ENCODE measurements at regions not wholly inside any gene's neighbourhood (a gene's known extent, or its start where the extent isn't known, plus 50 kb on each side); places are given as distances from the start of the nearest gene placed in this dataset.
"Not testable (repeated sequence)": the region's sequence is repeated elsewhere in the genome, so short reads cannot be mapped to it uniquely, and the experiment has no call there.

DNA sequence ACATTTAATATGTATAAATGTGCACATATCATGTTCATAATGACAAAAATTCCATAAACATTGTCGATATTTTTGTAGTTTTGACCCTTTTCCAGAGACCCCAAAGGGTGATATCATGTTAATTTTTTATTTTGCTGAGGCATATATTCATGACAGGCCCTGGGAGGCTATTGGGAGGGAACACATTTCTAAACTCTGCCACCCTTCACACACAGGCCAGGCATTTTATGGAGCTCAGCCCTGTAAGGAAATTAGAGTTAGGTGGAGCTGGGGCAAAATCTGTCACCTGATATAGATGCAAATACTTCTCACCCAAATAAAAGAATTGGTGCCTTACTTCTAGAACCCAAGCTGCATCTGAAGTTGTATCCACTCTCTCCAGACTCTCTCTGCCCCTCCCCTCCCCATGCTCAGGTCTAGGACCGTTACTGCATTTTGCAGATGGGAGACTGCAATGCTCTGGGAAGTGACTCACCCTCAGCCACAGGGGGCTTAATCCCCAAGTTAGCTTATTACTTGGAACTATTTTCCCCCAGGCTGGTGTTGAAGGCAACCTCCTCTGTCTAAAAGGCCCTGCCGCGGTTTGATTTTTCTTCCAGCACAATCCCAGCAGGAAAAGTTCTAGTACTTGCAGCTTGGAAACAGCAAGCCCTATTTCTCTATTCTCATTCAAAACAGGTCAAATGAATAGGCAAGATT is 238.9 kb downstream of the EMP1 start:
- peak; percentile 92 for DNase-seq

- DNase-seq = no peak
Observed at GRCh38 chr12:13433768-13434167, 237.2 kb downstream of the EMP1 start.

GRCh38 chr12:13431041-13431440 is 234.5 kb downstream of the EMP1 start:
- no peak for DNase-seq

- DNase-seq = peak; percentile 60
Observed at GRCh38 chr12:13428538-13429265, 232.2 kb downstream of the EMP1 start.

- peak; percentile 75 for DNase-seq
Observed at GRCh38 chr12:13425766-13426165, 229.2 kb downstream of the EMP1 start.

DNA sequence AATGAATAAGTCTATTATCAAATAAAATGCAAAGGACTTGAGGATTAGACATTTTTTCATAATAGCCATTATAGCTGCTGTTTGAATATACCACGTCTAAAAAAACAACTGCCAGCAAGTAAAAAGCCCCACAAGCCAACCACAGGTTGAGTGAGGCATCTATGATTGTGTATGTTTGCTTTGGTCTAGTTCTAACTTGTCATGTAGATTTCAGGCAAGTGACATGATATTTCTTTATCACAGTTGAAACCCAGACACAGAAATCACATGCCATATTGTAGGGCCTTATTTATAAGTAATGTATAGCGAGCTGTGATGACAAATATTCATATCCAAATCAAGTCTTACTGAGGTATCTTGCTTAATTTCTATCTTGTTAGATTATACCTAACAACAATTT is 225.8 kb downstream of the EMP1 start:
- DNase-seq = no peak

DNA sequence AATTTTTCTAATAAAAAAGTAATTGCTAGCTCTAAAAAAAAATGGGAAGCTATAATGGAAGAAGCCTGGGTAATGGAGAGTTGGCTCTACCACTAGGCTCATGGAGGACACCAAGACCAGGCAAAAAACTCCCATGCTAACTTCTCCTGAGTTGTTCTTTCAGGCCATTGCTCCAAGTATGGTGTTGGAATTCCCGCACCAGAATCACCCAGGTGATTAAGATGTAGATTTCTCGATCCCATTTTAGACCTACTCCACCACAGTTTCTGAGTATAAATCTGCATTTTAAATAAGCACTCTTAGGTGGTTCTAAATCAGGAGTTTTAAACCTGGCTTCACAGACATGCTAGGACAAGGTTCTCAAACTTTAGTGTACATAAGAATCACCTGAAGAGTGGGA is 221.0 kb downstream of the EMP1 start:
- no peak for DNase-seq

- DNase-seq = no peak
Observed at GRCh38 chr12:13411287-13411686, 214.8 kb downstream of the EMP1 start.

GRCh38 chr12:13405961-13406703 is 209.6 kb downstream of the EMP1 start:
- DNase-seq = no peak

- no peak for DNase-seq
Observed at GRCh38 chr12:13404631-13405473, 208.3 kb downstream of the EMP1 start.

DNA sequence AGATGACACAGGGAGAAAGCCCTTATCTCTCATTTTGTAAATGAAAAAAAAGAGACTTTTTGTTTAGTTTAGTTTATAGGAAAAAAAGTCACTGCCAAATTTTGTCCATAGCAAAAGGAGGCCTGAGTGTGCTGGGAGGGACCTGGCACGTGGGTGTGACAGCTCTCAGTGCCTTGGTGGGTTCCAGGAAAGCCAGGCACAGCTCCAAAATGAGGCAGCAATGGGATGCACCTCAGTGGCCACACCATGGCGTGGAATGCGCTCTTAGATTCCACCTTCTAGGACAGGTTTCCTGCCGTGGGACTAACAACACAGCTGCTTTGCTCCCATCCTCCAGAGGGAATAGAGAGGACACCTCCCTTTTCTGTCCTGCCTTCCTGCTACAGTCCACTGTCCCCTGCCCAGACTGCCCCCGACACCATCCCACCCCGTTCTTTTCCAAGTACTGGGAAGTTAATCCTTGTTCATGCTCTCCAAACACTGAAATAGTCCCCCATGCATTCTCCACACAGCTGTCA is 207.6 kb downstream of the EMP1 start:
- no peak for DNase-seq

- not testable (repeated sequence) for DNase-seq
Observed at GRCh38 chr12:13391375-13391774, 194.8 kb downstream of the EMP1 start.

- no peak for DNase-seq
Observed at GRCh38 chr12:13390918-13391317, 194.4 kb downstream of the EMP1 start.

DNA sequence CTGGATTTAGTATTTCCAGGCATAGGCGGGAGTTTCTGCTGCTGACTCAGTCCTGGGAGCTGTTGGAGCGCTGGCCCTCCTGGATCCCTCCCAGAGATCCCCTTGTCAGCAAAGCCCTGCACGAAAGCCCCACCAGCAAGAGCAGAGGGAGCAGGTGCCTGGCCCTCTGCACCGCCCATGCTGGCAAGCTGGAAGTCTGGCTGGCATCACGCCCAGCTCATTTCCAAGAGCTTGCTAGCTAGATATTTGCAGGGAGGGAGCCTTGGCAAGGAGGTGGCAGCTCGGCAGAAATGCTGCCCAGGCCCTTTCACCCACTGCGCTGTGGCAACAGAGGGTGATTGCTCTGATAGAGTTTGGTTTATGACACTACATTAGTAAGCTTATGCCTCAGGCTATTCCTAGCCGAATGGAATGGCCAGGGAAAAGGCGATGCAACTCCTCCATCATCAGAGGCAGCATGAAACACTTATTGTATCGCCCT is 193.9 kb downstream of the EMP1 start:
- peak; percentile 78 for DNase-seq

- no peak for DNase-seq
Observed at GRCh38 chr12:13387101-13387500, 190.6 kb downstream of the EMP1 start.

GRCh38 chr12:13386323-13387039 is 190.0 kb downstream of the EMP1 start:
- peak; percentile 63 for DNase-seq

DNA sequence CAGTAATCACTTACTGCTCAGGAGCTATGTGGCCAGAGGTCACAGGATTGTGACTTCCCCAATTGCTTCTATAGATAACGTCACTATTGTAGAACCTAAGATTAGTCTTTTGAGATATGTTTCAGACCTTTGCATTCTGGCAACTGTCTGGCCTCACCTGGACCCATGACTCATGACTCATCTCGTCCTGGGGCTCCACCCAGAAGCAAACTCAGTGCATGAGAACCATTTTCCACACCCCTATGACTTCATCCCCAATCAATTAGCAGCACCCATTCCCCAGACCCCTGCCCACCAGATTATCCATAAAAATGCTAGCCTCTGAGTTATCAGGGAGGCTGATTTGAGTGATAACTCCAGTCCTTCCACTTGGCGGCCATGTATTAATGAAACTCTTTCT is 186.9 kb downstream of the EMP1 start:
- DNase-seq = peak; percentile 84

DNA sequence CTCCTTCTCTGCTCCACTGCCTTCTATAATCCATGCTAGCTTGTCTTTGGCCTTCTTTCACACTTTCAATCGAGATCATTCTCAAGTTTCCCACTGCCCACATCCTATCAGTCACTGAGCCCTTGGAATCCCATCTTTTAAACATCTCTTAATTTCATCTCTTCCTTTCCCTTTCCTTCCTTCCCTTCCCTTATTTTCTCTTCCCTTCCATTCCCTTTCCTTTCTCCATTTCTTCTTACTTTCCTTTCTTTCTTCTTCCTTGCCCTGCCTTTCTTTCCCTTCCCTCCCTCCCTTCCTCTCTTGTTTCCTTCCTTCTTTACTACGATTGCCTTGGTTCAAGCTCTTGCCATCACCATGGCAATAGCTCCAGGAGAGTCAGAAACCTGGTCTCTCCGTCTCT is 183.8 kb downstream of the EMP1 start:
- no peak for DNase-seq

- DNase-seq = peak; percentile 43
Observed at GRCh38 chr12:13379531-13380188, 183.1 kb downstream of the EMP1 start.

- no peak for DNase-seq
Observed at GRCh38 chr12:13377698-13378097, 181.2 kb downstream of the EMP1 start.
